GM12874 (cell line): ENCODE measurements at regions not wholly inside any gene's neighbourhood (a gene's known extent, or its start where the extent isn't known, plus 50 kb on each side); places are given as distances from the start of the nearest gene placed in this dataset.

Experiments
- CTCF ChIP-seq: IDR thresholded peaks from 2 replicates; pipeline ENCODE4 v1.5.1; 2011; ENCODE audit warnings: low read depth, mild to moderate bottlenecking, control low read depth, low read length, moderate library complexity; ENCODE audit not compliant: insufficient read depth

GRCh38 chr13:23069566-23069965 is 111.2 kb upstream of the SGCG start:
- TF ChIP-seq CTCF: no peak

GRCh38 chr13:23074075-23074828 is 106.5 kb upstream of the SGCG start:
- no peak for TF ChIP-seq CTCF

GRCh38 chr13:23081220-23081619 is 99.6 kb upstream of the SGCG start:
- TF ChIP-seq CTCF: no peak

- TF ChIP-seq CTCF: no peak
Observed at GRCh38 chr13:23081901-23082300, 98.9 kb upstream of the SGCG start.

DNA sequence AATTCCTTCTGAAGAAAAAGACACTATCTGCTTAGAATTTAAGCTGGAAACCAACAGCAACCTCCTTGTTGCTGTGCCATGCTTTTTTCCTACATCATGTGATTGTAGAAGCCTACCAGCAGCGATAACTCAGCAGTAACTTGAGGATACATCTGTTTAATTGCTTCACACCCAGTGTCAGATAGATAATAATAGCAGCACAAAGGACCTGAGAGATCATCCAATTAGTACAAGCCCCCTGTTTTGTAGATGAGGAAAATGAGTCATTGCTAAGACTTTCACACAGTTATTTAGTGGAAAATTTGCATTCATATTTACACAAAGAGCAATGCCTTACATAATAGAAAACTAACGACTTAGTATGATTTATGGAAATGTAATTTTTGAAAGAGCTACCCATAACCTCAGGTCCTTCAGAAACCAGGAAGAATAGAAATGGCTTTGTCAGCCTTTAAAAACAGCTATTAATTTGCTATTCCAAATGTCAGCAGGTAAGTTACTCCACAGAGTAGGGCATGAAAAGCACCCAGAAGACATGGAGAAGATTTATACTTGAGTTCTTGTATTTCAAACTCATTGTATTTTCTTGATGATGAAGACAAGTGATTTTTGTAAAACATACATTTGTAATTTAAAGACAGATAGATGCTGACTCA is 93.7 kb upstream of the SGCG start:
- no peak for TF ChIP-seq CTCF

- TF ChIP-seq CTCF: peak; percentile 34; the same call in 1 of the 2 replicates
Observed at GRCh38 chr13:23087880-23088279, 92.9 kb upstream of the SGCG start.

DNA sequence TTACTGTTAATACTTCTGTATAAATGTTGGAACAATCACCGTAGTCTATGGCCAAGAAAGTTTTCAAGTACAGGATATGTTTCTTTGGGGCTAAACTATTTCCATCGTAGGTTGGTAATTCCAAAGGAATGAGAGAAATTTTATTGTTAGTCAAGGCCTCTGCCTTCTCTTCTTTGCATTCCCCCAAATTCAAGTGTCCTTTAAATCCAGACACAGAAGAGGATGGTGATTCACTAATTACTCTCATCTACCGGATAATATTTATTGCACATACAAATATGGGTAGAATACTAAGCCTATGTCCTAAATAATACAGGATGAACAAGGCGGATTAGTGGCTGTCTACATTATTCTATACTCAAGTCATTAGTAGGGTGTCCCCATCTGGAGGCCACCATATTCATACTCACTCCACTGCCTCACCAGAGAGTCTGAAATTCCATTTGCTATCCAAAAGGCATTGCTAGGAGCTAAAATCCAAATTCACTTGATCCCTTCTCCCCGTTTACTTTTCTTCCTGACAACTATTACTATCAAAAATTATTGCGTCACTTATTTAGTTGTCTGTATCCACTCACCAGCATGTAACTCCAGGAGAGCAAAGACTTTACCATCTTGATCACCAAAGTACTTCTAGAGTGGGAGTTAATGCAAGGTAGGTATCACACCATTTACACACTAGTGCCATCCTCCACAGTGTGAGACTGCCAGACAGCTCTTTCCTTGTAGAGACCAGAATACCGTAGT is 82.4 kb upstream of the SGCG start:
- no peak for TF ChIP-seq CTCF
